Mesothelial cell of epicardium (in vitro differentiated cells): ENCODE measurements at regions not wholly inside any gene's neighbourhood (a gene's known extent, or its start where the extent isn't known, plus 50 kb on each side); places are given as distances from the start of the nearest gene placed in this dataset.

Experiments
- DNase-seq, 2 experiments: peaks; one replicate each; pipeline ENCODE4 v3.0.0; 2021; ENCODE audit warnings: low spot score in 2 of 2; ENCODE audit not compliant: unreplicated experiment in 2 of 2
- H3K27ac Mint-ChIP-seq: 2 replicates; pipeline ENCODE4 v1.8.0; 2021; ENCODE audit warnings: mixed read lengths
- H3K27me3 Mint-ChIP-seq: 2 replicates; pipeline ENCODE4 v1.8.0; 2021; ENCODE audit warnings: low read depth, mixed read lengths
- H3K36me3 Mint-ChIP-seq: 2 replicates; pipeline ENCODE4 v1.8.0; 2021; ENCODE audit warnings: mixed read lengths
- H3K4me1 Mint-ChIP-seq: 2 replicates; pipeline ENCODE4 v1.8.0; 2021; ENCODE audit warnings: mixed read lengths
- H3K4me3 Mint-ChIP-seq: 2 replicates; pipeline ENCODE4 v1.8.0; 2021; ENCODE audit warnings: mild to moderate bottlenecking, moderate library complexity, mixed read lengths
- H3K9me3 Mint-ChIP-seq: 2 replicates; pipeline ENCODE4 v1.8.0; 2021; ENCODE audit warnings: mixed read lengths
- TF ChIP-seq, protein P1 (sequence below): fragments of 200-600 bp; sonication (generic); IDR thresholded peaks from one replicate; pipeline ENCODE4 v1.5.0; 2021; ENCODE audit warnings: antibody characterized with exemption; ENCODE audit not compliant: unreplicated experiment

DNA sequence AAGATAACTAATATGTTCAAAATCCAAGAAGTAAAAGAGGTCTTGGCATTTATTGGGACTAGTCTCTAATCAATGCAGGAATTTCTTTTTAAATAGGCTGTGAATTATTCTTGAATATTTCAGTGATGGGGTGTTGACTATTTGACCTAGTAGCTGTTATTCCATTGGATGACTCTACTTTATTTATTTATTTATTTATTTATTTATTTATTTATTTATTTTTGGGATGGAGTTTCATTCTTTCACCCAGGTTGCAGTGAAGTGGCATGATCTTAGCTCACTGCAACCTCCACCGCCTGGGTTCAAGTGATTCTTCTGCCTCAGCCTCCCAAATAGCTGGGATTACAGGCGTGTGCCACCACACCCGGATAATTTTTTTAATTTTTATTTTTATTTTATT is 1227.8 kb downstream of the ZPLD1 start:
- Mint-ChIP-seq H3K4me1 (no peaks in the 10 kb centered on the region), H3K9me3 (no peaks in the 10 kb centered on the region), H3K4me3 (no peak overlapping the region), H3K36me3 (no peaks in the 10 kb centered on the region), H3K27ac (no peak overlapping the region), H3K27me3 (no peaks in the 10 kb centered on the region)
- TF ChIP-seq, protein P1, sequence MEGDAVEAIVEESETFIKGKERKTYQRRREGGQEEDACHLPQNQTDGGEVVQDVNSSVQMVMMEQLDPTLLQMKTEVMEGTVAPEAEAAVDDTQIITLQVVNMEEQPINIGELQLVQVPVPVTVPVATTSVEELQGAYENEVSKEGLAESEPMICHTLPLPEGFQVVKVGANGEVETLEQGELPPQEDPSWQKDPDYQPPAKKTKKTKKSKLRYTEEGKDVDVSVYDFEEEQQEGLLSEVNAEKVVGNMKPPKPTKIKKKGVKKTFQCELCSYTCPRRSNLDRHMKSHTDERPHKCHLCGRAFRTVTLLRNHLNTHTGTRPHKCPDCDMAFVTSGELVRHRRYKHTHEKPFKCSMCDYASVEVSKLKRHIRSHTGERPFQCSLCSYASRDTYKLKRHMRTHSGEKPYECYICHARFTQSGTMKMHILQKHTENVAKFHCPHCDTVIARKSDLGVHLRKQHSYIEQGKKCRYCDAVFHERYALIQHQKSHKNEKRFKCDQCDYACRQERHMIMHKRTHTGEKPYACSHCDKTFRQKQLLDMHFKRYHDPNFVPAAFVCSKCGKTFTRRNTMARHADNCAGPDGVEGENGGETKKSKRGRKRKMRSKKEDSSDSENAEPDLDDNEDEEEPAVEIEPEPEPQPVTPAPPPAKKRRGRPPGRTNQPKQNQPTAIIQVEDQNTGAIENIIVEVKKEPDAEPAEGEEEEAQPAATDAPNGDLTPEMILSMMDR = no peak
- no peak for DNase-seq

DNA sequence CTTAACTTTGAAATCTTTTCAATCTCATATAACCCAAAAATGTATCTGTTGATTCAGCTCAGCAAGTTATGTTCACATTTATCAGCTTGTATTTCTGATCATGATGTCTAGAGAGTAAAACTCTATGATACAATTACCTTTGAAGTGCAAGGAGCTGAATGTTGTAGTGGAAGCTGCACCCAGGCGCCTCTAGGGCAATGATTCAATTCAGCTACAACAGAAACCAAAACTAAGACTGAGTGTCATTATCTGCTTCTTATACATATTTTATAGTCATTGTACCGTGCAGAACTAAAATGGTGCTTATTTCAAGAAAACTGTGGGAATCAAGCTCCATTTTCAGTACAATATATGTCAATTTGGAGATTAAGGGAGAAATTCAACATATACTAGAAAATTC is 1237.5 kb downstream of the ZPLD1 start:
- Mint-ChIP-seq H3K27ac (no peak overlapping the region), H3K27me3 (no peaks in the 10 kb centered on the region), H3K36me3 (no peaks in the 10 kb centered on the region), H3K4me3 (no peak overlapping the region), H3K9me3 (no peaks in the 10 kb centered on the region), H3K4me1 (no peaks in the 10 kb centered on the region)
- DNase-seq = no peak
- TF ChIP-seq, protein P1 = no peak

DNA sequence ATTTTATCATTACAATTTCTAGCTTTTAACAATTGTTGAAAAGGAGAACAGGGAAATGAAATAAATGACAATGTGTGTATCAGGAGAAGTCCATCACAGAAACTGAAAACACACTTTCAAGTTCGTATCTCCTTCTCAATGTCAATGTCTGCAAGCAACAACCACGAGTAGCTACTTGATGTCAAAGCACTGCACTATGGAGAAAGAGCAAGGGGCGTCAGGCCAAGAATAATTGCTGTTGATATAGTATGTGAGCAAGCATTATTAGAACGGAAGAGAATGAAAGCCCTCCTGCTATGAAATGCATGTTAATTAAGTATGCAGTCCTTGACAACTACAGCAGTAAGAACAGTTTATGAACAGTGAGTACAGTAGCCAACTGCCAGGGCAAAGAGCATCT is 1250.1 kb downstream of the ZPLD1 start:
- H3K36me3 Mint-ChIP-seq = no peaks in the 10 kb centered on the region
- no peaks in the 10 kb centered on the region for H3K27me3 Mint-ChIP-seq
- peaks cover 8% of the 10 kb centered on the region for H3K4me1 Mint-ChIP-seq
- H3K4me3 Mint-ChIP-seq = no peak overlapping the region
- H3K9me3 Mint-ChIP-seq = peaks cover 11% of the 10 kb centered on the region
- H3K27ac Mint-ChIP-seq = no peak overlapping the region
- TF ChIP-seq, protein P1 = no peak
- DNase-seq = no peak

DNA sequence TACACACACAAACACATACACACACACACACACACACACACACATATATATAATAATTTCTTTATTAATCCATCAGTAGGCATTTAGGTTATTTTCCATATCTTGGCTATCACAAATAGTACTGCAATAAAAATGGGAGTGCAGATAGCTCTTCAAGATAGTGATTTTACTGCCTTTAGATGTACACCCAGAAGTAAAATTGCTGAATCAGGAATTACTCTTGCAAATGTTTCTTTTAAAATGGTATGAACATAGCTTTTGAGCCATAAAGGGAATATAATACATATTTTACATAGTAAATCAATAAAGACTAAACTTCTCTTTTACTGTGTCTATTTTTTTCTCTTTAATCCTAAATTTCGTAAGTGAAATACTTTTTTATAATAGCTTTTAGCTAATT is 1251.1 kb downstream of the ZPLD1 start:
- TF ChIP-seq, protein P1 = no peak
- Mint-ChIP-seq H3K9me3 (peaks cover 16% of the 10 kb centered on the region), H3K27ac (no peak overlapping the region), H3K27me3 (no peaks in the 10 kb centered on the region), H3K4me1 (peaks cover 8% of the 10 kb centered on the region), H3K36me3 (peaks cover under 1% of the 10 kb centered on the region), H3K4me3 (no peak overlapping the region)
- DNase-seq = no peak

DNA sequence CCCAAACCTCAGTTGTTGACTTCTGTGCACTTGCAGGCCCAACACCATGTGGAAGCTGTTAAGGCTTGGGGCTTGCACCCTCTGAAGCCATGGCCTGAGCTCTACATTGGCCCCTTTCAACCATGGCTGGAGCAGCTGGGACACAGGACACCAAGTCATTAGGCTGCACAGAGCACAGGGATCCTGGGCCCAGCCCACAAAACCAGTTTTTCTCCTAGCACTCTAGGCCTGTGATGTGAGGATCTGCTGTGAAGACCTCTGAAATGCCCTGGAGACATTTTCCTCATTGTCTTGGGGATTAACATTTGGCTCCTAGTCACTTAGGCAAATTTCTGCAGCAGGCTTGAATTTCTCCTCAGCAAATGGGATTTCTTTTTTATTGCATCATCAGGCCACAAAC is 1255.7 kb downstream of the ZPLD1 start:
- no peak overlapping the region for H3K27ac Mint-ChIP-seq
- TF ChIP-seq, protein P1 = no peak
- peaks cover 31% of the 10 kb centered on the region for H3K9me3 Mint-ChIP-seq
- H3K27me3 Mint-ChIP-seq = no peaks in the 10 kb centered on the region
- peaks cover 2% of the 10 kb centered on the region for H3K4me1 Mint-ChIP-seq
- DNase-seq = no peak
- no peak overlapping the region for H3K4me3 Mint-ChIP-seq
- peaks cover 8% of the 10 kb centered on the region for H3K36me3 Mint-ChIP-seq

DNA sequence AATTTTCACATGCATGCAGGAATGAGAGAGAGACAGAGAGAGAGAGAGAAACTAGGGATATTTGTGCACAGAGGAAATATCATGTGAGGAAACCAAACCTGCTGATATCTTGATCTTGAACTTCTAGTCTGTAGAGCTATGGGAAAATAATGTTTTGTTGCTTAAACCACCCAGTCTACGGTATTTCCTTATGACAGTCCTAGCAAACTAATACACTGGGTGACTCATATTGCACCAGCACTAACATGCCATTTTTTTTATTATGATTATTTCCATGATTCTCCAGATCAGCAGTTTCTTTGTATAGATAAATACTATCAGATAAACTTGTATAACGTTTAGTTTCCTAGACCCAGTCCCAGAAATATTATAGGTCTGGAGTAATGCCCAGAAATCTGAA is 1259.0 kb downstream of the ZPLD1 start:
- TF ChIP-seq, protein P1 = no peak
- Mint-ChIP-seq H3K27ac (no peak overlapping the region), H3K4me3 (no peak overlapping the region), H3K4me1 (no peaks in the 10 kb centered on the region), H3K9me3 (peaks cover 31% of the 10 kb centered on the region), H3K36me3 (peaks cover 8% of the 10 kb centered on the region), H3K27me3 (no peaks in the 10 kb centered on the region)
- no peak for DNase-seq
